GM18867 (cell line): ENCODE measurements at regions not wholly inside any gene's neighbourhood (a gene's known extent, or its start where the extent isn't known, plus 50 kb on each side); places are given as distances from the start of the nearest gene placed in this dataset.

Experiments used
- ATAC-seq: cut with Tn5 transposase; IDR thresholded peaks from one replicate; pipeline ENCODE4 v1.9.1; 2021; ENCODE audit warnings: mild to moderate bottlenecking, moderate library complexity; ENCODE audit not compliant: unreplicated experiment

DNA sequence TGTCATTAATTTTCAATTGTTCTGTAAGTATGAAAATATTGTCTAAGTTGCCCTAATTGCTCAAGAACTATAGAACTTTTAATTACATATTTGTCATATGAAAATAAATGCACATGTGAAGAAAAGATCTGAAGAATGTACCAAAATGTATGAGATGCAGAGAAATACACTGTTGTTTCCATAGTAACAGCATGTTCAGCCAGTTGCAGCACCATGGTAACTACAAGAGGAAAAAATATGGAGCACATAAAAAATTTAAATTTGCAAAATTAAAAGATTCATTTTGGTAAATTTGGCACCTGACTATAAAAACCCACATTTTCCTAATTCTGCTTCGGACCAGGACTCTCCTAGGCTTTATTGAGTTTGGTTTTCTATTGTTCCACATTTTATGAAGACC lies 1170.0 kb upstream of the MIR17HG start:
- ATAC-seq = no peak

DNA sequence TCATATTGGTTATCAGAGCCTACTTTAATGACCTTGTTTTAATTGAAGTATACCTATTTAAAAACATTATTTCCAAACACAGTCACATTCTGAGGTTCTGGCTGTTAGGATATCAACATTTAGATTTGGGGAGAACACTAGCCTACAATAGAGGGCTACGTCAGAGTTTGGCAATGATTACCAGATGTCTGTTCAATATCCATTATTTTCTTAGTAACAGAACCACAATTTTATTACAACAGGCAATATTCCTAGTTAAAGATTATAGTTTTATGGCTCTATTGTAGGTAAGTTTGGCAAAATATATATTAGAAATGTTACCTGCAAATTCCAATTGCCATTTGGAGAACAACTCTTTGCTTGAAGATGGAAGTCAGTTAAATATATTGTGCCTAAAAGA lies 1163.1 kb upstream of the MIR17HG start:
- ATAC-seq = no peak

DNA sequence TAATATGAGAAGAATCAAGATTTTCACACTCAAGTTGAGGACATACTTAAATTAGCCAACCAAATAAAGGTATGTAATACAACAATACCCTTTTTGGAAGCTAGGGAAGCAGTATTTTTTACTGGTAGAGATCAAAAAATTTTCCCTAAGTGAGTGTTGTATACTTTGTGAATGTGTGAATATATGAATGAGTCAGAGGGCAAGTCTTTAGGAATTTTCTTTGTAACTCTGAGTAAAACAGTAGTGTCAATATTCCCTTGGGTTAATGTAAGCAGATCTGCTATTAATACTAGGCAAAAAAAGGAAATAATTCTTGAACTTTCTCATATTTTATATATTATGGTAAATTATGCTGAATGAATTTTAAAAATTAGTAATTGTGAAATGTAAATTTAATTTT lies 1161.8 kb upstream of the MIR17HG start:
- ATAC-seq = no peak

- ATAC-seq = no peak
These were observed 1159.8 kb upstream of the MIR17HG start for GRCh38 chr13:90187478-90188350.

DNA sequence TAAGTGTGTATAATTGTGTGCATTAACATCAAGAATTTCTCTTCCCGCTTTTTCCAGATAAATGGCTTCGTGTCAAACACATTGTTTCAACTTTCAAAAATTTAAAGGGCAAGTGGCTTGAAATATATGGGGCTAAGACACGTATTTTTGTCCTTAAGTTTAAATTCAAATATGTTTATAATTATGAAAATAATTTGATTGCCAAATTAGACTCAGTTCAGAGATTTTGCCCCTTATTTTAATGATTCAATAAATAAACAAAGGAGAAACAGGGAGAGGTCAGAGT lies 1159.2 kb upstream of the MIR17HG start:
- no peak for ATAC-seq

DNA sequence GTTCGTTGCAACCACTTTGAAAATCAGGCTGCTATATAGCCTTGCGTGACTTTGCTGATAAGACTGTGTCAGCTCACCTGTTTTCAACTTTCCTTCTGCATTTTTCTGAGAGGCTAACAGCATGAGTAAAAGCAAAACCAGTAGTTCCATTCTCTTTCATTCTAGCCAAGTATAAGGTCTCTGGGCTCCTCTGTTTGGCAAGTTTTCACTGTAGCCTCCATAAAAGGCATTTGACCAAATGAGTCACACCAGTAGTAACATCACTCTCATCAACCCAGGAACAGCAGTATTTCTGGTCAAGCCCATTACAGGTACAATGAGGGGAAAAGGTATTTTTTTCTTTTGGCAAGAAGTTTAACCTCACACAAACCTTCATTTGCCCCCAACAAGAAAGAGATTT lies 1149.8 kb upstream of the MIR17HG start:
- no peak for ATAC-seq

GRCh38 chr13:90201202-90201601 lies 1146.3 kb upstream of the MIR17HG start:
- no peak for ATAC-seq

GRCh38 chr13:90201676-90202460 lies 1145.6 kb upstream of the MIR17HG start:
- ATAC-seq = no peak

GRCh38 chr13:90205081-90205480 lies 1142.4 kb upstream of the MIR17HG start:
- no peak for ATAC-seq

- ATAC-seq = no peak
These were observed 1141.6 kb upstream of the MIR17HG start for GRCh38 chr13:90205911-90206310.

- ATAC-seq = no peak
These were observed 1130.2 kb upstream of the MIR17HG start for GRCh38 chr13:90217275-90217674.

DNA sequence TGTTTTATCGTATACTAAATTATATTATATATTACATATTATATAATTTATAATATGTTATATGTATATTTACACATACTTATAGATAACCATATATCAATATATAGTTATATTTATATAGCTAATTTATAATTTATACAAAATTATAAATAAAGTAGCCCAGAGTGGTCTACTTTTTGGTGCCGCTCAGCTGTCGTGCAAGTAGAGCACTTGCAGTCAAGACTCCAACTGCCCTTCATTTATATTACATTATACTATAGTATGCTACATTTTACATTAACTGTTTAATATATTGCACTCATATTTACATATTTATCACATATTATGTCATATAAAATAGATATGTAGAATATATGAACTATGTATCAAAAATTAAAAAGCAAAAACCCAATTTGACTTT lies 1124.7 kb upstream of the MIR17HG start:
- ATAC-seq = no peak

DNA sequence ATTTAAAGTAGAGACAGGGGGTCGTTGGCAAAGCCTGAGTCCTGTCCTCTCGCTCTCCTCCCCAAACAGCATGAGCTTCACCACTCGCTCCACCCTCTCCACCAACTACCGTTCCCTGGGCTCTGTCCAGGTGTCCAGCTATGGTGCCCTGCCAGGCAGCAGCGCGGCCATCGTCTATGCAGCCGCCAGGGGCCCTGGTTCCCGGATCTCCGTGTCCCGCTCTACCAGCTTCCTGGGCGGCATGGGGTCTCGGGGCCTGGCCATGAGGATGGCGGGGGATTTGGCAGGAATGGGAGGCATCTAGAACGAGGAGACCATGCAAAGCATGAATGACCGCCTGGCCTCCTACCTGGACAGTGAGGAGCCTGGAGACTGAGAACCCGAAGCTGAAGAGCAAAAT lies 1117.2 kb upstream of the MIR17HG start:
- ATAC-seq = no peak

GRCh38 chr13:90232291-90232690 lies 1115.2 kb upstream of the MIR17HG start:
- no peak for ATAC-seq

DNA sequence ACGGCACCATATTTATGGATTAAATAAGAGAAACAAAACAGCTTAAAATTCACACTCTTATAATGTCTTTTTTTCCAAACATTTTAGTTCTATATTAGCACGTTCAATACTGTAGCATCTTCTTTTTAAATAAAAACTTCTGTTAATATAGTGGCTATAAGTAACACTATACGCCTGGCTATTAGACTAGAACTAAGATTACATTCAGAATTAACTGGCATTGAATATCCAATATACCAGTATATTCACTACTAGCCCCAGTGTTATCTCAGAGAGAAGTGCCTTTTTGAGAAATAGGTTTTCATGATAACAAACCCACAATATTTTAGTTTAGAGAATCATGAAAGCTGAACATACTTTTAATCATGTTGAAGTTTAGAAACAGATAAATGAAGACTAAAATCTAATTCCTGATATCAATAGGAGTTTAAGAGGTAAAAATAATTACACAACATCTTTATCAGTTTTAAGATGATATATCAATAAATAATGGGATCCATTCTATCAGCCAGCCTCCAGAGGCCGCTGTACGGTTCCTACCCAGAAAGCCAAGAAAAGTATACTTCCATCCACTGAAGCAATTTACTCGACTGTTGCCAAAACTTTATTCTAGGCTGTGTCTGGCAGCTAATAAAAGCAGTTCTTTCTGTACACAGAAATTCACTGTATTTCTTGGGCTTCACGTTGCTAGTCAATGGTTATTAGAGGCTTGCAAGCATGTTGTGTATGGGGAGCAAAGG lies 1113.4 kb upstream of the MIR17HG start:
- no peak for ATAC-seq

GRCh38 chr13:90237852-90238251 lies 1109.6 kb upstream of the MIR17HG start:
- ATAC-seq = no peak

GRCh38 chr13:90238413-90238812 lies 1109.1 kb upstream of the MIR17HG start:
- no peak for ATAC-seq

DNA sequence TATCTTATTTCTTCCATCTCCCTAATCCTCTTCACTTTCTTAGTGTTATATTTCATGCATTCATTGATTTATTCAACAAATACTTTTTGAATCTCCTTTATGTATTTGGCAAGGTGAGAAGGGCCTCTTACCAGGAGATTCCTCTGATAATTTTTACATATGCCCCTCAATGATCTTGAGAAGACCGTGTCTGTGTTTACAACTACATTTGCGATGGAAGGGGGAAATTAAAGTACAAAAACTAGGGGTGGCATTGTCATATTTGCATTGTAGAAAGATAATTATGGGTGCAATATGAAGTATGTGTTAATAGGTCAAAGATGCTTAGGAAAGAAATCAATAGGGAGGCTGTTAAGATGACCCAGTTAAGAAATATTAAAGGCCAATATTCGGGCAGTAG lies 1108.4 kb upstream of the MIR17HG start:
- ATAC-seq = no peak

DNA sequence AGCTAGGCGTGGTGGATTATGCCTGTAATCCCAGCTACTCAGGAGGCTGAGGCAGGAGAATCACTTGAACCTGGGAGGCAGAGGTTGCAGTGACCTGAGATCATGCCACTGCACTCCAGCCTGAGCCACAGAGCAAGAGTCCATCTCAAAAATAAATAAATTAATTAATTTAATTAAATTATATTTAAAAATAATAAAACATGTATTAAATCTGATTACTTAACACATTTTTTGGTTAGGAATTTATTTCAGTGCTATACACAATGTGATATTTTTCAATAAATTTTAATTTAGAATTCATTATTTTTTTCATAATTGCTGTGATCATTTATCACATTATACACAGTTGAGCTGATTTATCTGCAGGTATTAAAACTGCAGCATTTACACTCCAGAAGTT lies 1101.5 kb upstream of the MIR17HG start:
- no peak for ATAC-seq

DNA sequence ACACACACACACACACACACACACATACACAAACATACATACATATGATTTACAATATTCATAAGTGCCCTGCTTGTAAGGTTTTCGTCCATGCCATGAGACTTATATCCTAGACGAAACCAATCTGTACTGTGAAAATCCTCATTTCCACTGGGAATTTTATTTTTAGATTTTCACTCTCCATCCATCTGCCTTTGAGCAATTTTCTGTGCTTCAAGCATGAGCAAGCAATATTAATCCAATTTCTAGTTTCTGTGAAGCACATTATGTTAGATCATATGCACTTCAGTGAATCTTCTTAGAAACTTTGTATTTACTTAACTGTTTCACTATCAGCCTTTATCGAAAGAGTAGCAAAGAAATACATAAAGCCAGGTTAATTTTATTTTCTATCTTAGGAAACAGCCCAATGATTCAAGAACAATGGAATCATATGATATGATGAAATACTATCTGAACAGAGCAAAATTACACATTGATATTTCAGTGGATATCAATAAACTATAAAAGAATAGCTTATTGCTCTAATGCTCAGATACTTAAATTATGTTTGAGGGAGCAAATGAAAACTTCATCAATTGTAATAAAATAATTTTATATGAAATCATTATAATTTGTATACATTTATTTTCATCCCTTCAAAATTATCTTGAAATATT lies 1100.7 kb upstream of the MIR17HG start:
- ATAC-seq = no peak

DNA sequence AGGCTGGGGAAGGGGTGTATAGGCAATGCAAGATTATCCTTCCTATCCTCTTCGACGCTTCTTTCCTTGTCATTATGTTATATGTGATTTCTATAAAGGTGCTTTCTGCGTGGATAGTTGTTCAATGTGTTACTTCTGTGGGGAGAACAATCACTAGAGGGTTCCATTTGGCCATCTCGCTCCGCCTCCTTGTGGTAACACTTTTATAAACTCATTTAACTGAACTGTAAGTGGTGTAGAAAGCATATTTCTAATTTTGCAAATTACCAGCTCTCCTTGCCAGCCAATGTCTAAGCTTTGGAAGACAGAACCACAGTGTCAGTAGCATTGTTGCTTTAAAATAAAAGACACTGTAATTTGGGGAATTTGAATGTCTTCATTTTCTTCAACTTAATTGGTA lies 1093.7 kb upstream of the MIR17HG start:
- ATAC-seq = no peak
